HEK293T (cell line): ENCODE measurements at regions not wholly inside any gene's neighbourhood (a gene's known extent, or its start where the extent isn't known, plus 50 kb on each side); places are given as distances from the start of the nearest gene placed in this dataset.

Source experiments
- CTCF ChIA-PET: fragments of 350-600 bp; formaldehyde crosslinking; extraction: SDS; loops from one replicate; lab custom pipeline; 2021; ENCODE audit warnings: antibody characterized with exemption, inconsistent platforms; lab: Yijun Ruan, JAX
- POLR2A ChIA-PET: fragments of 350-600 bp; formaldehyde crosslinking; extraction: SDS; loops from one replicate; lab custom pipeline; 2020; ENCODE audit warnings: antibody characterized with exemption, inconsistent platforms; lab: Yijun Ruan, JAX
- DNase-seq: peaks from one replicate; pipeline ENCODE4 v3.0.0; 2012; ENCODE audit warnings: mixed read lengths; ENCODE audit errors: extremely low spot score
- ARNT ChIP-seq: fragments of 450-650 bp; IDR thresholded peaks from 2 replicates; pipeline ENCODE4 v1.6.1; 2017; ENCODE audit warnings: mild to moderate bottlenecking
- BHLHE40 ChIP-seq: fragments of 450-650 bp; IDR thresholded peaks from 2 replicates; pipeline ENCODE4 v1.6.1; 2016; ENCODE audit warnings: mild to moderate bottlenecking, moderate library complexity, borderline replicate concordance
- CTBP1 ChIP-seq: fragments of 450-650 bp; IDR thresholded peaks from 2 replicates; pipeline ENCODE4 v1.6.1; 2016; ENCODE audit warnings: borderline replicate concordance
- ELF4 ChIP-seq: fragments of 450-650 bp; IDR thresholded peaks from 2 replicates; pipeline ENCODE4 v1.6.1; 2017; ENCODE audit warnings: antibody characterized with exemption
- FOXA1 ChIP-seq: fragments of 450-650 bp; IDR thresholded peaks from 2 replicates; pipeline ENCODE4 v1.6.1; 2016; ENCODE audit warnings: mild to moderate bottlenecking
- FOXK2 ChIP-seq: fragments of 450-650 bp; IDR thresholded peaks from 2 replicates; pipeline ENCODE4 v1.6.1; 2016; ENCODE audit warnings: mild to moderate bottlenecking
- FOXM1 ChIP-seq: fragments of 450-650 bp; IDR thresholded peaks from 2 replicates; pipeline ENCODE4 v1.6.1; 2017; ENCODE audit warnings: mild to moderate bottlenecking, borderline replicate concordance
- HDGF ChIP-seq: fragments of 450-650 bp; IDR thresholded peaks from 2 replicates; pipeline ENCODE4 v1.6.1; 2017; ENCODE audit warnings: antibody characterized with exemption, borderline replicate concordance
- L3MBTL2 ChIP-seq: fragments of 450-650 bp; conservative IDR thresholded peaks from 2 replicates; pipeline ENCODE4 v1.6.1; 2016; ENCODE audit warnings: mild to moderate bottlenecking
- LEF1 ChIP-seq: fragments of 450-650 bp; IDR thresholded peaks from 2 replicates; pipeline ENCODE4 v1.6.1; 2017; ENCODE audit warnings: mild to moderate bottlenecking, borderline replicate concordance
- NFRKB ChIP-seq: fragments of 450-650 bp; IDR thresholded peaks from 2 replicates; pipeline ENCODE4 v1.6.1; 2016; ENCODE audit warnings: mild to moderate bottlenecking, moderate library complexity
- SP1 ChIP-seq: fragments of 450-650 bp; IDR thresholded peaks from 2 replicates; pipeline ENCODE4 v1.6.1; 2017
- SUZ12 ChIP-seq: fragments of 450-650 bp; IDR thresholded peaks from 2 replicates; pipeline ENCODE4 v1.6.1; 2016; ENCODE audit warnings: mild to moderate bottlenecking
- TARDBP ChIP-seq: fragments of 450-650 bp; IDR thresholded peaks from 2 replicates; pipeline ENCODE4 v1.6.1; 2016
- ZNF384 ChIP-seq: fragments of 450-650 bp; IDR thresholded peaks from 2 replicates; pipeline ENCODE4 v1.6.1; 2016
- TF ChIP-seq, protein P1 (sequence below): fragments of 450-650 bp; IDR thresholded peaks from 2 replicates; pipeline ENCODE4 v1.6.1; 2016

DNA sequence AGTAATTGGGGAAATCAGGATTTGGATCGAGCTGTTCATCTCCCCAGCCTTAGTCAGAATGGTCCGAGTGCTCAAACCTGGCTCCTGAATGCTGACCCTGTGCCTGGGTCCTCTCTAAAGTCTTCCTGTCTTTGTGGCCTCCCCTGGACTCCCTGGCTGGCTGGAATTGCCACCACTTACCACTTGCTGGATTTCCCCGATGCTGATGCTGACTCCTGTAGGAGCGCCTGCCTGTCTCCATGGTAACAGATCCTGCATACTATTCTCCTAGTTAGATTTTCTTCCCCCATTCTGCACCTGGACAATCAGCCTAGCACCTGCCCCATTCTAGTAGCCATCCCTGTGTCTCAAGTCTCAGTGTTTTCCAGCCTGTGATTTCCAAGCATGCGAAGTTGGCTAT lies 382.2 kb upstream of the ESRRG start:
- TF ChIP-seq, protein P1, sequence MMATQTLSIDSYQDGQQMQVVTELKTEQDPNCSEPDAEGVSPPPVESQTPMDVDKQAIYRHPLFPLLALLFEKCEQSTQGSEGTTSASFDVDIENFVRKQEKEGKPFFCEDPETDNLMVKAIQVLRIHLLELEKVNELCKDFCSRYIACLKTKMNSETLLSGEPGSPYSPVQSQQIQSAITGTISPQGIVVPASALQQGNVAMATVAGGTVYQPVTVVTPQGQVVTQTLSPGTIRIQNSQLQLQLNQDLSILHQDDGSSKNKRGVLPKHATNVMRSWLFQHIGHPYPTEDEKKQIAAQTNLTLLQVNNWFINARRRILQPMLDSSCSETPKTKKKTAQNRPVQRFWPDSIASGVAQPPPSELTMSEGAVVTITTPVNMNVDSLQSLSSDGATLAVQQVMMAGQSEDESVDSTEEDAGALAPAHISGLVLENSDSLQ: no peak
- no peak for TF ChIP-seq CTBP1
- no peak for TF ChIP-seq FOXA1
- CTCF ChIA-PET: no interaction called here
- POLR2A ChIA-PET: no interaction called here
- no peak for DNase-seq

DNA sequence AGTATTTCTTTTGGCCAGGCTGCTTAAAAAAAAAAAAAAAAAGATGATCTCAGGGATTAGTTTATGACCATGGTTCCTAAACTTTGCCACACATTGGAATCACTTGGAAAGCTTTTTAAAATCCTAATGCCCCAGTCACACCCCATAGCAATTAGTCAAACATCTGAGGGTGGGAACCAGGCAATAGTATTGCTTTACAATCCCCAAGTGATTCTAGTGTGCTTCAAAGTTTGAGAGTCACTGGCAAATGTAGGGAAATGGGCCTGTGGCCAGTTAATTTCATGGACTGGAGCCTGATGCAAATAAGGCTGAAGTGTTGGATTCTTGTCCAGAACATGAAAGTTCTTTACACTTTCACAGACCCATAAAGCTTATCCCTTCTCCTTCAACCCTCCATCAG lies 374.6 kb upstream of the ESRRG start:
- POLR2A ChIA-PET: no interaction called here
- no peak for DNase-seq
- TF ChIP-seq, protein P1: no peak
- no peak for TF ChIP-seq L3MBTL2
- TF ChIP-seq HDGF: no peak
- no peak for TF ChIP-seq ZNF384
- TF ChIP-seq SUZ12: no peak
- no peak for TF ChIP-seq CTBP1
- TF ChIP-seq SP1: no peak
- no peak for TF ChIP-seq LEF1
- no peak for TF ChIP-seq FOXM1
- no peak for TF ChIP-seq ARNT
- CTCF ChIA-PET: no interaction called here

DNA sequence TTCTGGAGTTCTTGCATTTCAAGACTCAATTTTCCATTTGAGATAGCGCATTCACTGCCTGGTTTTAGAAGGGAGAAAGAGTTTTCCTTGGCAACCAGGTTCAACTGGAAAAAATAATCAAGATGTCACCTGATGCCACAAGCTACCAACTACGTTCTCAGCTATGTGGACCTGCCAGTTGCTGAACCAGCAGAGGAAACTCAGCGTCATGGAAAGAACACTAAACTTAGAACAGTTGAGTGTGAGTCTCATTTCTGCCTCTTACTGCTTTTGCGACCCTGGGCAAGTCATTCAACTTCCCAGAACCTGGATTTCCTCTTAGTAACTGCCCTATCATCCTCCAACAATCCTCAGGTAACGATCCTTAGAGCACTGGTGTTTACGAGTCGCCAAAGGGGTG lies 373.0 kb upstream of the ESRRG start:
- no peak for TF ChIP-seq SUZ12
- TF ChIP-seq FOXA1: no peak
- no peak for TF ChIP-seq ARNT
- TF ChIP-seq CTBP1: no peak
- TF ChIP-seq L3MBTL2: no peak
- no peak for TF ChIP-seq FOXK2
- no peak for TF ChIP-seq NFRKB
- TF ChIP-seq TARDBP: no peak
- CTCF ChIA-PET: no interaction called here
- DNase-seq: no peak
- POLR2A ChIA-PET: no interaction called here

DNA sequence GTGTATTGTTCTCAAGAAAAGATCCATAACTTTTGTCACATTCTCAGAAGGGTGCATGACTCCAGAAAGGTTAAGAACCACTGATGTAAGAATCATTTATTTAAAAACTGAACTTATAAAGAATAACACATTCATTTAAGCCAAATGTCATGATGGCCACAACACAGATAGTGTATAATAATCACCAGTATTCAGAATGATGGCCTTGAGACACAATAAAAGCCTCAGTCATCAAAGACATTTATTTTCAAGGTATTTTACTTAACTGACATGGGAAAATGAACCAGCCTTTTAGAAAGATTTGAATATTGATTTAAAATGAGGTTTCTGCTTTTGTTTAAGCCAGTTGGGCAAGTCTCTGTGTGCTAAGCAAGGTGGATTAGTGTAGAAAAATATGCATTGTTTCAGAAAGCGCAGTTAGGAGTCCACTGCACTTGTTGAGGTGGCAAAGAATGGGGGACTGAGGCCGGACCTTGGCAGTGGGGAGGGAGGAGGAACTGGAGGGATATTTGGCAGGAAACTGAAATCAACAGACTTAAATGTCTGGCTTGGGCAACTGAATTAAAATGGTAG lies 371.9 kb upstream of the ESRRG start:
- ChIA-PET CTCF (no interaction called here), POLR2A (no interaction called here)
- DNase-seq: no peak
- TF ChIP-seq ZNF384: no peak
- no peak for TF ChIP-seq FOXA1
- TF ChIP-seq TARDBP: no peak
- no peak for TF ChIP-seq FOXK2
- no peak for TF ChIP-seq BHLHE40
- no peak for TF ChIP-seq SP1
- TF ChIP-seq L3MBTL2: no peak
- TF ChIP-seq ELF4: no peak
- no peak for TF ChIP-seq ARNT
- no peak for TF ChIP-seq FOXM1
- TF ChIP-seq, protein P1: no peak
- no peak for TF ChIP-seq NFRKB
- TF ChIP-seq HDGF: no peak
- no peak for TF ChIP-seq SUZ12

DNA sequence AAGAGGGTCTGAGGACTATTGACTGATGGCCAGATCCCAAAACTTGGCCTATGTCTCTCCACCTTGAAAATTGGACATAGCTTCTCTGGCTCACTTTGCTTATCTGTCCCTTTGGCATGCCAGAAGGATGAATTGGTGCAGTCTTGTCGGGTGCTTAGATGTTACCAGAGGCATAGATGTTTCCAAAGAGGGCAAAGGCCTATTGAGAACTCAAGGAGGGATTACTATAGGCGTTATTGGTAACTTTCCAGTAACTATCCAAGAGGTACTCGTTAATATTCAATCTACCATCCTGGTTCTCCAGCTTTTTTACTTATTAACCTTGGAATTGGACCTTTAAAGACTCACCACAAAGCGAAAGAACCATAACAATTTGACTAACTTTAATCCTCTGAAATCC lies 368.3 kb upstream of the ESRRG start:
- ChIA-PET POLR2A (no interaction called here), CTCF (no interaction called here)
- TF ChIP-seq CTBP1: no peak
- TF ChIP-seq SUZ12: no peak
- no peak for TF ChIP-seq FOXK2
- TF ChIP-seq ELF4: no peak
- no peak for TF ChIP-seq ZNF384
- TF ChIP-seq ARNT: no peak
- no peak for TF ChIP-seq BHLHE40
- TF ChIP-seq TARDBP: no peak
- TF ChIP-seq FOXM1: no peak
- no peak for TF ChIP-seq SP1
- TF ChIP-seq HDGF: no peak
- TF ChIP-seq, protein P1: no peak
- DNase-seq: no peak

DNA sequence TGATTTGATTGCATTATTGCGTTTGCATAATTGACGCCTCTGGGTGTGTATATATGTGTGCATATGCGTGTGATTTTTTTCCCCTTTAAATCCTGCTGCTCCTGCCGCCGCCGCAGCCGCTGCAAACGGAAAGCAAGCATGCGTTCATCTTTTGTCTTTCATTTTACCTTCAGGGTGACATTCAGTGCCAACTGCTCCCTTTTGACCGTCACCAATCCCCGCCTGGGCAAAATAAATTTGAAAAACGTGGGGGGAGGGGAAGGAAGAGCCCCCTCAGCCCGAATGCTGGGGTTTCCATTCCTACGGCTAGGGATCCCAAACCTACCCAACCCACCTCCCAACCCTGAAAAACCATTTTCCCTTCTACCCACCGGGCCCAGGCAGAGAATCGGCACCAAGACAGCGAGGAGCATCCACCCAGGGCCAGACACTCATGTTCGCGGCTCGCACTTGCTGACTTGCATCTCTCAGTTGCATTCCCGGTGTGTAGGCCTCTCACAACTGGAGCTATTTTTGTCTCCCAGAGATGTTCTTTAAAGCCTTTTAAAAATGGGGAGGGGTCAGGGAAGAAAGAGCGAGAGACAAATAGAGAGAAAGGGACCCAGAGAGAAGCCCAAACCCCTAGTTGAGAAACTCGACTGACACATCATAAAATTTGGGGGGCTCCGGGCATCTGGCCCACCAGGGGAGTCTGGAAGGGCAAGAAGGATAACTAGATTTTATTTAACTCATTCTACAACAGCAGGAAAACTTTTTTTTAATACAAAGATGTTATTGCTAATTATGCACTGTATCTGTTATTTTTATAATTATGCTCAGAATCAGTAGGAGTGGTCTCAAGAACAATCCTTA lies 367.1 kb upstream of the ESRRG start:
- POLR2A ChIA-PET: no interaction called here
- CTCF ChIA-PET: no interaction called here
- TF ChIP-seq FOXK2 (no peak), NFRKB (no peak), TARDBP (no peak), ZNF384 (no peak), ELF4 (no peak), ARNT (no peak), FOXA1 (no peak), SP1 (no peak), SUZ12 (no peak), FOXM1 (no peak), HDGF (no peak), CTBP1 (no peak), LEF1 (no peak), L3MBTL2 (no peak), BHLHE40 (no peak)
- TF ChIP-seq, protein P1: no peak
- no peak for DNase-seq
